ENCODE measurements at regions not wholly inside any gene's neighbourhood (a gene's known extent, or its start where the extent isn't known, plus 50 kb on each side); places are given as distances from the start of the nearest gene placed in this dataset.

DNA sequence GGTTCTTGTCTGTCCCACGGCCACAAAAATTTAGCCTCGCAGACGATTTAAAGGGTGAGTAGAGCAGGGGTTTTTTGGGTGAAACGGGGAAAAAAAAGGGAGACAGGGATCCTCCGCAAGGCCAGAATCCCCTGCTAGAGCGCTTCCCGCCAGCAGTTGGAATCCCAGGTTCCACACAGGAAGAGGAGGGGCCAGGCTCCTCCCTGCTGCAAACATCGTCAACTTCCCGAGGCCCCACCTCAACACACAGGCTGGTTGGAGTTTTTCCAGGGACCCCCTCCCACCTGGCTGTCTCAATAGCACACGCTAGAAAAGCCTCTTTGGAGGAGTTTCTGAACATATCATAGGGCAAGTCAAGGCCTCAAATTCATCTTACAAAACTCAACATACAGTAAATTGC, 112.7 kb downstream of the MTERF1 start:
- TF ChIP-seq ZNF425 (CRISPR knock-in tag; conservative IDR thresholded peaks at IDR 0.05) (no peak), NR1H2 (CRISPR knock-in tag; IDR thresholded peaks at IDR 0.05) (no peak), CBFB (CRISPR knock-in tag; IDR thresholded peaks at IDR 0.05; ENCODE audit: low read depth) (no peak)
- TF ChIP-seq, protein P1, sequence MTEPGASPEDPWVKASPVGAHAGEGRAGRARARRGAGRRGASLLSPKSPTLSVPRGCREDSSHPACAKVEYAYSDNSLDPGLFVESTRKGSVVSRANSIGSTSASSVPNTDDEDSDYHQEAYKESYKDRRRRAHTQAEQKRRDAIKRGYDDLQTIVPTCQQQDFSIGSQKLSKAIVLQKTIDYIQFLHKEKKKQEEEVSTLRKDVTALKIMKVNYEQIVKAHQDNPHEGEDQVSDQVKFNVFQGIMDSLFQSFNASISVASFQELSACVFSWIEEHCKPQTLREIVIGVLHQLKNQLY (CRISPR knock-in tag; IDR thresholded peaks at IDR 0.05): no peak
- DNase-seq (ENCODE audit: low spot score): peak; percentile 25
- Mint-ChIP-seq H3K27ac (no peak overlapping the region), H3K9me3 (peaks cover 33% of the 10 kb centered on the region), H3K4me1 (peaks cover 7% of the 10 kb centered on the region), H3K4me3 (no peak overlapping the region), H3K27me3 (ENCODE audit: low read depth) (peaks cover 5% of the 10 kb centered on the region), H3K36me3 (no peaks in the 10 kb centered on the region)
- ChIA-PET POLR2A (no interaction called here), CTCF (no interaction called here)
- peak; percentile 92 for ATAC-seq

DNA sequence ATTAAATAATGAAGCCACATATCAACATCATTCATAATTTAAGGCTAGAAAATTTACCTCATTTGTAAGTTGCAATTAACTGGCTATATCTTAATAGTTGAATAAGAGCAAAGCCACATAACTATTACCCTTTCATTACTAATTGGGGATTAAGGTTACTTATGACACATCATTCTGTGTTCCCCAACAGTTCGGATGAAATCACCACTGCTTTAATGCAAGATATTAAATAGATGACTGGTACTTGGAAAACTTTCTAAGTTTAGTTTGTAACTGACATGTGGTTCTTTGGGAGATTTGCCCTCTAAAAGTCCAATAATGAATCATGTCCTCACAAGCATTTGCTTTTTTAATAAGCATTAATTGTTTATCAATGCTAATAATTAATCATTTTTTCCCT, 109.1 kb downstream of the MTERF1 start:
- Mint-ChIP-seq H3K27me3 (ENCODE audit: low read depth) (no peaks in the 10 kb centered on the region; the same call in none of the 2 replicates), H3K9me3 (peaks cover 5% of the 10 kb centered on the region; the same call in 1 of the 2 replicates), H3K4me3 (no peak overlapping the region), H3K36me3 (no peaks in the 10 kb centered on the region), H3K4me1 (peaks cover 7% of the 10 kb centered on the region), H3K27ac (no peak overlapping the region)
- TF ChIP-seq, protein P2, sequence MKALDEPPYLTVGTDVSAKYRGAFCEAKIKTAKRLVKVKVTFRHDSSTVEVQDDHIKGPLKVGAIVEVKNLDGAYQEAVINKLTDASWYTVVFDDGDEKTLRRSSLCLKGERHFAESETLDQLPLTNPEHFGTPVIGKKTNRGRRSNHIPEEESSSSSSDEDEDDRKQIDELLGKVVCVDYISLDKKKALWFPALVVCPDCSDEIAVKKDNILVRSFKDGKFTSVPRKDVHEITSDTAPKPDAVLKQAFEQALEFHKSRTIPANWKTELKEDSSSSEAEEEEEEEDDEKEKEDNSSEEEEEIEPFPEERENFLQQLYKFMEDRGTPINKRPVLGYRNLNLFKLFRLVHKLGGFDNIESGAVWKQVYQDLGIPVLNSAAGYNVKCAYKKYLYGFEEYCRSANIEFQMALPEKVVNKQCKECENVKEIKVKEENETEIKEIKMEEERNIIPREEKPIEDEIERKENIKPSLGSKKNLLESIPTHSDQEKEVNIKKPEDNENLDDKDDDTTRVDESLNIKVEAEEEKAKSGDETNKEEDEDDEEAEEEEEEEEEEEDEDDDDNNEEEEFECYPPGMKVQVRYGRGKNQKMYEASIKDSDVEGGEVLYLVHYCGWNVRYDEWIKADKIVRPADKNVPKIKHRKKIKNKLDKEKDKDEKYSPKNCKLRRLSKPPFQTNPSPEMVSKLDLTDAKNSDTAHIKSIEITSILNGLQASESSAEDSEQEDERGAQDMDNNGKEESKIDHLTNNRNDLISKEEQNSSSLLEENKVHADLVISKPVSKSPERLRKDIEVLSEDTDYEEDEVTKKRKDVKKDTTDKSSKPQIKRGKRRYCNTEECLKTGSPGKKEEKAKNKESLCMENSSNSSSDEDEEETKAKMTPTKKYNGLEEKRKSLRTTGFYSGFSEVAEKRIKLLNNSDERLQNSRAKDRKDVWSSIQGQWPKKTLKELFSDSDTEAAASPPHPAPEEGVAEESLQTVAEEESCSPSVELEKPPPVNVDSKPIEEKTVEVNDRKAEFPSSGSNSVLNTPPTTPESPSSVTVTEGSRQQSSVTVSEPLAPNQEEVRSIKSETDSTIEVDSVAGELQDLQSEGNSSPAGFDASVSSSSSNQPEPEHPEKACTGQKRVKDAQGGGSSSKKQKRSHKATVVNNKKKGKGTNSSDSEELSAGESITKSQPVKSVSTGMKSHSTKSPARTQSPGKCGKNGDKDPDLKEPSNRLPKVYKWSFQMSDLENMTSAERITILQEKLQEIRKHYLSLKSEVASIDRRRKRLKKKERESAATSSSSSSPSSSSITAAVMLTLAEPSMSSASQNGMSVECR (CRISPR knock-in tag; IDR thresholded peaks at IDR 0.05; ENCODE audit: borderline replicate concordance): no peak
- TF ChIP-seq SOX15 (CRISPR knock-in tag; IDR thresholded peaks at IDR 0.05): no peak
- no peak for TF ChIP-seq SMAD3 (CRISPR knock-in tag; IDR thresholded peaks at IDR 0.05; ENCODE audit: borderline replicate concordance)
- DNase-seq (ENCODE audit: low spot score) (no peak), ATAC-seq (no peak)
- ChIA-PET POLR2A (no interaction called here), CTCF (no interaction called here)

DNA sequence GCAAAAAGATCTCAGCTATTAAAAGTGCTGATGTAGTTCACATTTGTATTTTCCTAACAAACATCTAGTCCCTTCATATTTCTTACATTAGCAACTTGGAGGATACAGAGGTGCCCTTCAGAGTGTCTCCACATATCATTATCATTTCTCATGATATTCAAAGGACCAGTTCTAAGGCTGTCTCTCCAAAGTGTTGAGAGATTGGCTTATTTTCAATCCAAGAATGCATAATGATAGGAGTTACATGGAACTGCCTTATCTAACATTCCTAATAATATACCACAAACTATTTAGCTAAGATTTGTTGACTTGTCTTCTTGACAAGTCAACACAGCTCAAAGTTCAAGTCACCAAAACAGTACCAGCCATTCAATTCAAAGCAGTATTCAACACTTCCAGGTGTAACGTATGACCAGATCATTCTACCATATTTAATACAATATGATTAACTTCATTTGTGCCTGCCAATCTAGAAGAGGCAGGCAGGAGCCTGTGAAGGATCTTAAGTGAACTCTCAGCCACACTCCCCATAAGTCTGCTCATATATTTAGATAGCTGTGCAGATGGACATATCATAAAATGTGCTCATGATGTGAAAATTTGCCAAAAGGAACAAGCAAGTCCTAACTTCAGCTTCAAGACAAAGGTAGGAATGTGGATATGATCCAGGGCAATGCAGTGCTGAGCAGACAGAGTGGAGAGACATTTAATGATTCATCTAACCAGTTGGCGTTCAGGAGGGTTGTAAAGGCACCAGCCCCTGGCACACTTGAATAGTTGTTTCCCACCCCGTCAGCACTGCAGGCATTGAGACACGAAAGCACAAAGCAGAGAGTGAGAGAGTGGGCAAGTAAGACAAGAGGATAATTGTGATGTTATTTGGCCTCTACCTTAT, 108.3 kb downstream of the MTERF1 start:
- H3K9me3 Mint-ChIP-seq: no peaks in the 10 kb centered on the region
- DNase-seq (ENCODE audit: low spot score) (no peak), ATAC-seq (no peak)
- H3K27me3 Mint-ChIP-seq (ENCODE audit: low read depth): no peaks in the 10 kb centered on the region; the same call in none of the 2 replicates
- H3K4me1 Mint-ChIP-seq: peaks cover 7% of the 10 kb centered on the region
- H3K27ac Mint-ChIP-seq: no peak overlapping the region
- CTCF ChIA-PET: no interaction called here
- TF ChIP-seq NR1H2 (CRISPR knock-in tag; IDR thresholded peaks at IDR 0.05) (no peak), CBFB (CRISPR knock-in tag; IDR thresholded peaks at IDR 0.05; ENCODE audit: low read depth) (no peak), EMX1 (CRISPR knock-in tag; IDR thresholded peaks at IDR 0.05) (no peak), CDX4 (CRISPR knock-in tag; IDR thresholded peaks at IDR 0.05; ENCODE audit: borderline replicate concordance) (no peak), CREM (CRISPR knock-in tag; IDR thresholded peaks at IDR 0.05) (no peak), CREB1 (CRISPR knock-in tag; IDR thresholded peaks at IDR 0.05) (no peak), GRHL2 (CRISPR knock-in tag; IDR thresholded peaks at IDR 0.05; ENCODE audit: insufficient replicate concordance, severe bottlenecking) (no peak)
- H3K4me3 Mint-ChIP-seq: no peak overlapping the region
- POLR2A ChIA-PET: no interaction called here
- no peaks in the 10 kb centered on the region for H3K36me3 Mint-ChIP-seq
